ENCODE measurements at regions not wholly inside any gene's neighbourhood (a gene's known extent, or its start where the extent isn't known, plus 50 kb on each side); places are given as distances from the start of the nearest gene placed in this dataset.

DNA sequence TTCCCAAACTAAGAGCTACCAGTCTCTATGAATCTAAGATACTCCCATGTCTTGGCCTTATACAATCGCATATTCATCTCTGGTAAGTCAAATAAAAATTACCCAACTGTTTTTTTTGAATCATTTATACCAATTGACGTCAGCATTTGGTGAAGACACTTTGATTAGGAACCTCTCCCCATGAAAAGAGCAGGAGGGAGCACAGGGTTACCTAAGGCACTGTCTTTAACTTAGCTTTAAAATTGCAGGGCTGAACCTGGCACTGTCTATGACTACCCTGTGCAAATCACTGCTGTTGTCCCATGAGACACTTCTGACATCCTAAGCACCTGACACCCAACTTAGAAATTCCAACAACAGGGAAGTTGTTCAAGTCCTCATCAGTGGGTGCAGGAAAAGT lies 586.4 kb downstream of the MAT2B start:
- TF ChIP-seq, protein P1, sequence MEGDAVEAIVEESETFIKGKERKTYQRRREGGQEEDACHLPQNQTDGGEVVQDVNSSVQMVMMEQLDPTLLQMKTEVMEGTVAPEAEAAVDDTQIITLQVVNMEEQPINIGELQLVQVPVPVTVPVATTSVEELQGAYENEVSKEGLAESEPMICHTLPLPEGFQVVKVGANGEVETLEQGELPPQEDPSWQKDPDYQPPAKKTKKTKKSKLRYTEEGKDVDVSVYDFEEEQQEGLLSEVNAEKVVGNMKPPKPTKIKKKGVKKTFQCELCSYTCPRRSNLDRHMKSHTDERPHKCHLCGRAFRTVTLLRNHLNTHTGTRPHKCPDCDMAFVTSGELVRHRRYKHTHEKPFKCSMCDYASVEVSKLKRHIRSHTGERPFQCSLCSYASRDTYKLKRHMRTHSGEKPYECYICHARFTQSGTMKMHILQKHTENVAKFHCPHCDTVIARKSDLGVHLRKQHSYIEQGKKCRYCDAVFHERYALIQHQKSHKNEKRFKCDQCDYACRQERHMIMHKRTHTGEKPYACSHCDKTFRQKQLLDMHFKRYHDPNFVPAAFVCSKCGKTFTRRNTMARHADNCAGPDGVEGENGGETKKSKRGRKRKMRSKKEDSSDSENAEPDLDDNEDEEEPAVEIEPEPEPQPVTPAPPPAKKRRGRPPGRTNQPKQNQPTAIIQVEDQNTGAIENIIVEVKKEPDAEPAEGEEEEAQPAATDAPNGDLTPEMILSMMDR (IDR thresholded peaks at IDR 0.05), result no peak
- TF ChIP-seq POLR2AphosphoS5 (IDR thresholded peaks at IDR 0.05), result no peak
- no peak for TF ChIP-seq POLR2A (IDR thresholded peaks at IDR 0.05)

Measured in transverse colon (tissue), 4 donors.